PC-3 (cell line): ENCODE measurements at regions not wholly inside any gene's neighbourhood (a gene's known extent, or its start where the extent isn't known, plus 50 kb on each side); places are given as distances from the start of the nearest gene placed in this dataset.

ENCODE experiments used
- CTCF ChIP-seq: fragments of 300-600 bp; sonication (generic); conservative IDR thresholded peaks from 2 replicates; pipeline ENCODE4 v1.5.1; 2017; ENCODE audit warnings: antibody characterized with exemption, low read depth, mild to moderate bottlenecking, low read length
- EZH2 ChIP-seq: fragments of 300-600 bp; sonication (generic); IDR thresholded peaks from one replicate; pipeline ENCODE4 v1.6.1; 2017; ENCODE audit warnings: antibody characterized with exemption, mild to moderate bottlenecking, low read length; ENCODE audit not compliant: unreplicated experiment
- EZH2phosphoT487 ChIP-seq: fragments of 300-600 bp; sonication (generic); IDR thresholded peaks from 2 replicates; pipeline ENCODE4 v1.6.1; 2018; ENCODE audit warnings: mild to moderate bottlenecking, antibody characterized with exemption, low read length, borderline replicate concordance

DNA sequence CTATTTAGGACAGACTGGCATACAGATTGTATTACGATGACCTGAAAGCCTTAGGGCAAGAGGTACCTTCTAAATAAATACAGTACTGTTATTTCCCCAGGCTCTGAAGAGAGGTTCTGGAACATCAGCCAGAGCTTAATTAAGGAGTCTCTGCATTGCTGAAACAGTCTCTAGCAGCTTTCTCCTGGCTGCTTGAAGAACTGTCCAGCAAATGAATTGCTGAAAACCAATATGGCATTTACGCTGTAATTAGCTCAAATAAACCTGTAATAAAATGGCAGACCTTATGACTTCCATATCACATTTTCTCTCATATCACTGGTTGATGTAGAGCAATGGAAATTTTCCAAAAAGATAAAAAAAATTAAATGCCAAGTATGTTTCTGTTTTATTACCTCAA is 636.3 kb downstream of the GABRG2 start:
- TF ChIP-seq CTCF (no peak), EZH2 (no peak), EZH2phosphoT487 (no peak)
